ENCODE measurements at regions not wholly inside any gene's neighbourhood (a gene's known extent, or its start where the extent isn't known, plus 50 kb on each side); places are given as distances from the start of the nearest gene placed in this dataset.

- no peak for DNase-seq (ENCODE audit: low read depth)
Measured at GRCh38 chr2:118321432-118322105, 233.3 kb downstream of the INSIG2 start.

GRCh38 chr2:118320658-118321057 lies 232.4 kb downstream of the INSIG2 start:
- no peak for DNase-seq (ENCODE audit: low read depth)

GRCh38 chr2:118320196-118320595 lies 231.9 kb downstream of the INSIG2 start:
- no peak for DNase-seq (ENCODE audit: low read depth)

- no peak for DNase-seq (ENCODE audit: low read depth)
Measured at GRCh38 chr2:118319271-118319684, 231.0 kb downstream of the INSIG2 start.

GRCh38 chr2:118315606-118316005 lies 227.3 kb downstream of the INSIG2 start:
- DNase-seq (ENCODE audit: low read depth): no peak

GRCh38 chr2:118312969-118313756 lies 224.9 kb downstream of the INSIG2 start:
- DNase-seq (ENCODE audit: low read depth): no peak

- no peak for DNase-seq (ENCODE audit: low read depth)
Measured at GRCh38 chr2:118310681-118311429, 222.6 kb downstream of the INSIG2 start.

GRCh38 chr2:118309946-118310680 lies 221.8 kb downstream of the INSIG2 start:
- DNase-seq (ENCODE audit: low read depth): peak; percentile 26

- DNase-seq (ENCODE audit: low read depth): no peak
Measured at GRCh38 chr2:118309257-118309945, 221.1 kb downstream of the INSIG2 start.

- no peak for DNase-seq (ENCODE audit: low read depth)
Measured at GRCh38 chr2:118307864-118308263, 219.6 kb downstream of the INSIG2 start.

- no peak for DNase-seq (ENCODE audit: low read depth)
Measured at GRCh38 chr2:118301248-118301647, 213.0 kb downstream of the INSIG2 start.

GRCh38 chr2:118300832-118301231 lies 212.6 kb downstream of the INSIG2 start:
- DNase-seq (ENCODE audit: low read depth): no peak

- no peak for DNase-seq (ENCODE audit: low read depth)
Measured at GRCh38 chr2:118296663-118297062, 208.4 kb downstream of the INSIG2 start.

- no peak for DNase-seq (ENCODE audit: low read depth)
Measured at GRCh38 chr2:118295592-118296390, 207.5 kb downstream of the INSIG2 start.

GRCh38 chr2:118294063-118294462 lies 205.8 kb downstream of the INSIG2 start:
- DNase-seq (ENCODE audit: low read depth): no peak

GRCh38 chr2:118292991-118293390 lies 204.7 kb downstream of the INSIG2 start:
- DNase-seq (ENCODE audit: low read depth): no peak

GRCh38 chr2:118291251-118291880 lies 203.1 kb downstream of the INSIG2 start:
- no peak for DNase-seq (ENCODE audit: low read depth)

GRCh38 chr2:118290411-118291250 lies 202.4 kb downstream of the INSIG2 start:
- DNase-seq (ENCODE audit: low read depth): no peak

- no peak for DNase-seq (ENCODE audit: low read depth)
Measured at GRCh38 chr2:118279005-118279404, 190.7 kb downstream of the INSIG2 start.

Data from activated T-helper 1 cell treated with Interleukin-2 at 50 U/mL for 16 hours (primary cell).